ENCODE measurements at regions not wholly inside any gene's neighbourhood (a gene's known extent, or its start where the extent isn't known, plus 50 kb on each side); places are given as distances from the start of the nearest gene placed in this dataset.

DNA sequence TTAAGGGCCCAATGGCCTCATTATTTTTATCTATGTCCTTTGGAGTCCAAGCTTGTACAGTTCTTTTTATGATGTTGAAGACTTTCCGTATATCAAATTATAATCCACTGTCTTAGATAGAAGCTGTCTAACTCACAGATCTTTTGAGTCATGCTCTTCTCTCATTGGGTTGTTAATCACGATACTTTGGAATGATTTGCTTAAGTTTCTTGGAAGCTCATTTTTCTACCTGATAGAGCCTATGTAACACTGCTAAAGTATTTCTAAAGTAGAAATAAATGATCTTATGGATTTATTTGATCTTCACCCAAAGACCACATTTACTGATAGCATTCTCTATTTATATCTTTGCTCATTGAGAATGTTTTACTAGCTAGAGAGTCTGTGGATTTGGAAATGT is 1554.1 kb downstream of the PLA2G4A start:
- DNase-seq (ENCODE audit: low spot score): no peak
- no peak for TF ChIP-seq CTCF (IDR thresholded peaks at IDR 0.05)
- H3K27me3 Mint-ChIP-seq (ENCODE audit: low read depth): no peaks in the 10 kb centered on the region
- H3K4me1 Mint-ChIP-seq (ENCODE audit: low read depth): no peaks in the 10 kb centered on the region
- no peaks in the 10 kb centered on the region for H3K9me3 Mint-ChIP-seq (ENCODE audit: low read depth)
- no peak overlapping the region for H3K27ac Mint-ChIP-seq (ENCODE audit: unreplicated experiment)
- H3K36me3 Mint-ChIP-seq (ENCODE audit: low read depth): no peaks in the 10 kb centered on the region
- H3K4me3 Mint-ChIP-seq (ENCODE audit: unreplicated experiment): no peak overlapping the region

- Mint-ChIP-seq H3K27ac (ENCODE audit: unreplicated experiment) (no peak overlapping the region), H3K36me3 (ENCODE audit: low read depth) (no peaks in the 10 kb centered on the region), H3K4me3 (ENCODE audit: unreplicated experiment) (no peak overlapping the region), H3K27me3 (ENCODE audit: low read depth) (no peaks in the 10 kb centered on the region), H3K9me3 (ENCODE audit: low read depth) (peaks cover 3% of the 10 kb centered on the region), H3K4me1 (ENCODE audit: low read depth) (no peaks in the 10 kb centered on the region)
- no peak for TF ChIP-seq CTCF (IDR thresholded peaks at IDR 0.05)
- no peak for DNase-seq (ENCODE audit: low spot score)
These were observed 1557.4 kb downstream of the PLA2G4A start for GRCh38 chr1:188386161-188386560.

DNA sequence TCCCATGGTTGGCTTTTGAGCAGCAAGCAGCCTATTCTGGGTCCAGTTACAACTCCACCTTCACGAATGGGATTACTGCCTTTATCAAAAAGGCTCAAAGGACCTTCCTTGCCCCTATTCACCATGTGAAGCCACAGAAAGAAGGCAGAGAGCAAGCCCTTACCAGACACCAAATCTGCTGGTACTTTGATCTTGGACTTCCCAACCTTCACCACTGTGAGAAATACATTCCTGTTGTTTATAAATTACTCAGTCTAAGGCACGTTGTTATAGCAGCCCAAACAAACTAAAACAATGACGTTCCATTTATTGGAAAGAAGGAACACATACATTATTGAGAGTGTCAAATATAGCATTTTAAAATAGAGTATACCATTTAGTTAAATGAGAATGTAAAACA is 1557.9 kb downstream of the PLA2G4A start:
- H3K36me3 Mint-ChIP-seq (ENCODE audit: low read depth): no peaks in the 10 kb centered on the region
- H3K9me3 Mint-ChIP-seq (ENCODE audit: low read depth): peaks cover 3% of the 10 kb centered on the region
- H3K4me3 Mint-ChIP-seq (ENCODE audit: unreplicated experiment): no peak overlapping the region
- TF ChIP-seq CTCF (IDR thresholded peaks at IDR 0.05): no peak
- no peak for DNase-seq (ENCODE audit: low spot score)
- H3K27ac Mint-ChIP-seq (ENCODE audit: unreplicated experiment): no peak overlapping the region
- no peaks in the 10 kb centered on the region for H3K4me1 Mint-ChIP-seq (ENCODE audit: low read depth)
- H3K27me3 Mint-ChIP-seq (ENCODE audit: low read depth): no peaks in the 10 kb centered on the region

GRCh38 chr1:188394677-188395076 is 1565.9 kb downstream of the PLA2G4A start:
- Mint-ChIP-seq H3K27ac (ENCODE audit: unreplicated experiment) (no peak overlapping the region), H3K27me3 (ENCODE audit: low read depth) (peaks cover 2% of the 10 kb centered on the region), H3K4me3 (ENCODE audit: unreplicated experiment) (no peak overlapping the region), H3K9me3 (ENCODE audit: low read depth) (peaks cover 16% of the 10 kb centered on the region), H3K36me3 (ENCODE audit: low read depth) (no peaks in the 10 kb centered on the region), H3K4me1 (ENCODE audit: low read depth) (no peaks in the 10 kb centered on the region)
- no peak for TF ChIP-seq CTCF (IDR thresholded peaks at IDR 0.05)
- no peak for DNase-seq (ENCODE audit: low spot score)

- H3K27ac Mint-ChIP-seq (ENCODE audit: unreplicated experiment): no peak overlapping the region
- H3K36me3 Mint-ChIP-seq (ENCODE audit: low read depth): peaks cover 2% of the 10 kb centered on the region
- H3K27me3 Mint-ChIP-seq (ENCODE audit: low read depth): peaks cover 4% of the 10 kb centered on the region
- H3K4me1 Mint-ChIP-seq (ENCODE audit: low read depth): no peaks in the 10 kb centered on the region
- TF ChIP-seq CTCF (IDR thresholded peaks at IDR 0.05): no peak
- peaks cover 25% of the 10 kb centered on the region for H3K9me3 Mint-ChIP-seq (ENCODE audit: low read depth)
- DNase-seq (ENCODE audit: low spot score): no peak
- no peak overlapping the region for H3K4me3 Mint-ChIP-seq (ENCODE audit: unreplicated experiment)
These were observed 1568.8 kb downstream of the PLA2G4A start for GRCh38 chr1:188397521-188397920.

Data from chondrocyte (in vitro differentiated cells).